ENCODE measurements at regions not wholly inside any gene's neighbourhood (a gene's known extent, or its start where the extent isn't known, plus 50 kb on each side); places are given as distances from the start of the nearest gene placed in this dataset.

DNA sequence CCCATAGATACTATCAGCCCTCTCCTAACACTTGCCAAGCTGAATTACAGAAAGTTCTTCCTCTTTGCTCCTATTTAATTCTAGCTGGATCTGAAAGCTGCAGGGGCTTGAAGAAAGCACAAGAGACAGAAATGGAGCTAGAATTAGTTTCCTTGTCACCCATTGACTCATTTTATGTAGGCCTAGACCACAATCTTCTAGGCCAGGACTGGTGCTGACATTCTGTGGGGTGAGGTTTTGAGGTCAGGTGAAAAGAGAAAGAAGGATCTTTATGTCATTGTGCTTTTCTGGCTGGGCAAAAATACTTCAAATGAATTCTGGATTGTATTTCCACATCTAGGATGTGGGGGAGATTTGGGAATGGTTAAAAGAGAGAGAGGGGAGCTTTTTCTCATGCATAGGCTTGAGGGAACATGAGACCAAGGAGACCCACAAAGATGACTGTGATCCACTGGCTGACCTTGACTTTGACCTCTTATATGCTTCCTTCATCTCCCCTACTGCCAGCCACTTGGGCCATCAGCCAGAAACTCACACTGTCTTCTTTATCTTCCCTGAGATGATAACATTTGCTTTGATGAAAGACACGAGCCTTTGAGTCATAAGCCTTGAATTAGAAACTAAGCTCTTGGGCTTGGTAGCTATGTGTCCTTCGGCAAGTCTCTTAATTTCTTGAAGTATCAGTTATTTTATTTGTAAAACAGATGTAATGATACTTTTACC, 274.9 kb upstream of the CADM1 start:
- DNase-seq (ENCODE audit: extremely low read depth, low read depth): no peak
- no peak for TF ChIP-seq CTCF (IDR thresholded peaks at IDR 0.05; ENCODE audit: low read depth, low read length, missing control alignments)
- H3K4me3 ChIP-seq (replicated peaks; ENCODE audit: low read depth, low read length): no peak overlapping the region

- no peak overlapping the region for H3K4me3 ChIP-seq (replicated peaks; ENCODE audit: low read depth, low read length)
- no peak for DNase-seq (ENCODE audit: extremely low read depth, low read depth)
- TF ChIP-seq CTCF (IDR thresholded peaks at IDR 0.05; ENCODE audit: low read depth, low read length, missing control alignments): no peak
These were observed 272.7 kb upstream of the CADM1 start for GRCh38 chr11:115776916-115777315.

DNA sequence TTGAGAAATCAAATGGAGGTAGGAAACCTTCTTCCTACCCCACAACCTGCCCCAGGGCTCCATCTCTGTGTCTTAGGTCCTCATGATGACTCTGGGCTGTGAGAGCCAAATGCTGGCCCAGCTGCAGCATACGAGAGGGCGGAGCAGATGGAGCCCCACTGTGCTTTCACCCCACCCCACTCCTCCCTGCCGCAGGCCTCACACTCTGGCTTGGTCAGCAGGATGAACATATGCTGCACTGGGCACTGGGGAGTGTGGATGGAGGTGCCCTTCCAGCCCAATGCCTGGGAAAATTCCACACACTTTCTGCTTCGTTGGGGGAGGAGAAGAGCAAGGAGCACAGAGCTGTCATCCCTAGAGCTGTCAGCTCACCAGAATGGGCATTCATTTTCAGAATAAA, 271.6 kb upstream of the CADM1 start:
- TF ChIP-seq CTCF (IDR thresholded peaks at IDR 0.05; ENCODE audit: low read depth, low read length, missing control alignments): no peak
- H3K4me3 ChIP-seq (replicated peaks; ENCODE audit: low read depth, low read length): no peak overlapping the region
- no peak for DNase-seq (ENCODE audit: extremely low read depth, low read depth)

DNA sequence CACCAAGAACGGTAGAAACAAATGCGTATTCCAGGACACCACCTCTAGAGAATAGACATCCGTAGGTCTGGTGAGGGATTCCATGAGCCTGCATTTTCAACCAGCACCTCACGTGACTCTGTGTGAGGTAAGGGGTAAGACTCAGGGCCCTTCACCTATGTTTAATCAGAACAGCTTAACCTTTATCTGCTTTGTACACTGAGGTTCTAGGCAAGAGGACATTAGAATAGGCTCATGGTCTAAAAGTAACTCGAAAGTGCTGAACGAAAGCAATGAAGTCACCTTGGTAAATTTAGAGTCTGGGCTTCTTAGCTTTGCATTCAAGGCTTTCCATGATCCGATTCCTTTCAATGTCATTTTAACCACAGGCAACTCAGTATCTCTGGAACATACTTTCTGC, 270.5 kb upstream of the CADM1 start:
- no peak overlapping the region for H3K4me3 ChIP-seq (replicated peaks; ENCODE audit: low read depth, low read length)
- no peak for DNase-seq (ENCODE audit: extremely low read depth, low read depth)
- no peak for TF ChIP-seq CTCF (IDR thresholded peaks at IDR 0.05; ENCODE audit: low read depth, low read length, missing control alignments)

DNA sequence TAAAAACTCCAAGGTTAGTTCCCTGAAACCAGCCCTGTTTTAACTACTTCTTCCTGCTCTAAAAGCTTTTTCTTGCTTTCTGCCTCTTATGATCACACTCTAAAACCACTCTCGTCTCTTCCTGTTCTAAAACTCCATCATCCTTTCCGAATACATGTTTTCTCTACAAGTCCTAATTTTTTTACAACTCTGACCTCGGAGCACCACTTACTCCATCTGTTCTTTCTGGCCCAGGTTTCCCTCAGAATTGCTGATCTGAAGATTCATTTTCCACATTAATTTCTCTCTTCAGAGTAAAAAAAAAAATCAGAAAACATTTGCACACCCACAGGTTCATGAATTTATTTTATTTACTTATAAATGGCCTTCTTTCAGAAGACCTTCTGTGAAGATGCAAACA, 265.7 kb upstream of the CADM1 start:
- no peak for DNase-seq (ENCODE audit: extremely low read depth, low read depth)
- no peak overlapping the region for H3K4me3 ChIP-seq (replicated peaks; ENCODE audit: low read depth, low read length)
- no peak for TF ChIP-seq CTCF (IDR thresholded peaks at IDR 0.05; ENCODE audit: low read depth, low read length, missing control alignments)

GRCh38 chr11:115767883-115768282, 263.7 kb upstream of the CADM1 start:
- no peak overlapping the region for H3K4me3 ChIP-seq (replicated peaks; ENCODE audit: low read depth, low read length)
- TF ChIP-seq CTCF (IDR thresholded peaks at IDR 0.05; ENCODE audit: low read depth, low read length, missing control alignments): no peak
- no peak for DNase-seq (ENCODE audit: extremely low read depth, low read depth)
